Adrenal gland (tissue), 9 donors: ENCODE measurements at regions not wholly inside any gene's neighbourhood (a gene's known extent, or its start where the extent isn't known, plus 50 kb on each side); places are given as distances from the start of the nearest gene placed in this dataset.

Experiments
- DNase-seq, 7 donors: peaks; one replicate each; pipeline ENCODE4 v3.0.0-alpha.2; 2019 to 2020
- H3K27ac ChIP-seq, 5 donors: fragments of 200-600 bp; sonication (generic) in 4 of 5; 1 replicate in 3 of 5; 2 replicates in 2 of 5; pipeline versions ENCODE4 v1.5.1 to v1.8.0; 2016 to 2020; ENCODE audit warnings: mild to moderate bottlenecking in 1 of 5
- H3K27me3 ChIP-seq: fragments of 200-600 bp; 2 replicates; pipeline ENCODE4 v1.8.0; 2021
- H3K36me3 ChIP-seq, 2 donors: fragments of 200-600 bp; replicated peaks in 1 of 2; 1 replicate in 1 of 2; 2 replicates in 1 of 2; pipeline versions ENCODE4 v1.5.1 to v1.8.0; 2018 to 2022
- H3K4me1 ChIP-seq, 2 donors: fragments of 200-600 bp; replicated peaks in 1 of 2; 1 replicate in 1 of 2; 2 replicates in 1 of 2; pipeline versions ENCODE4 v1.5.1 to v1.8.0; 2018 to 2021
- H3K4me3 ChIP-seq, 4 donors: fragments of 200-600 bp; sonication (generic) in 3 of 4; one replicate each; pipeline ENCODE4 v1.5.1; 2016 to 2018
- H3K9me3 ChIP-seq, 3 donors: fragments of 200-600 bp; sonication (generic) in 1 of 3; replicated peaks in 1 of 3; 1 replicate in 2 of 3; 2 replicates in 1 of 3; pipeline versions ENCODE4 v1.5.1 to v1.8.0; 2016 to 2021
- POLR2A ChIP-seq, 2 donors: fragments of 450-650 bp; IDR thresholded peaks; one replicate each; pipeline ENCODE4 v1.6.1; 2017; ENCODE audit warnings: antibody characterized with exemption in 2 of 2, mild to moderate bottlenecking in 2 of 2, moderate library complexity in 1 of 2
- WGBS, 4 donors: extraction: QIAGEN DNeasy Blood & Tissue Kit in 2 of 4; methylation state at CpG; one replicate each; pipeline versions ENCODE4 v1.1.5 to v1.1.7; 2013 to 2017; 5-methylcytosine and 5-hydroxymethylcytosine counted together
- intact Hi-C, 2 donors: fragments of 100-400 bp; cut with DNase I; formaldehyde crosslinking; loops; one replicate each; pipeline versions ENCODE4 v1.14.1 to v1.15.0; 2022 to 2023
- TF ChIP-seq, protein P1 (sequence below), 6 experiments: fragments of 450-650 bp in 4 of 6; fragments of 200-600 bp in 2 of 6; sonication (generic) in 1 of 6; IDR thresholded peaks; 1 replicate in 5 of 6; 2 replicates in 1 of 6; pipeline versions ENCODE4 v1.5.1 to v1.8.0; 2016 to 2021; ENCODE audit warnings: antibody characterized with exemption in 6 of 6, mild to moderate bottlenecking in 2 of 6, moderate library complexity in 1 of 6
- donor health status: healthy with polysubstance abuse.
- donor health status: Bipolar disorder and iron deficiency.
- donor health status: DM: yes; HTN: yes; CAD: no.
- donor health status: DM: no; HTN: no; CAD: no.
- donor health status: DM: no; HTN: no; CAD: no.

DNA sequence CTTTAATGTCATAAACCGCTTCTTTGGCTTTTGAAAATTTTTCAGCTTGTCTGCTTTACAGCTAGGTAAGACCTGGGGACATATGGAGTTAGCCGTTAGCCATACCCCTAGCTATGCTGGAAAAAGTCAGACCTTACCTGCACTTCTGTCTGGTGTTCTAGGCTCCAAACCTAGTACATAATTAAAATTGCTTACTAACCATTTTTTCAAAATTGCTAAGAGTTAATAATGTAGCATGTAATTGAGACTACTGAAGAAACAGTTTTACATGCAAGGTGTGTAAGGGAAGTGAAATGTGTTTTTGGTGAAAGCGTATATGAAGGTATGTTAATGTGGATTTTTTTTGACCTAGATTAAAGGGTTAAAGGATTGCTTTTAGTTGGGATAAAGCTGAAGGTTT, 336.9 kb downstream of the RNF144B start:
- DNase-seq, result no peak
- Histone ChIP-seq H3K27ac (no peak overlapping the region), H3K4me3 (no peak overlapping the region), H3K4me1 (no peaks in the 10 kb centered on the region), H3K9me3 (no peaks in the 10 kb centered on the region), H3K36me3 (no peaks in the 10 kb centered on the region), H3K27me3 (no peaks in the 10 kb centered on the region)
- intact Hi-C loops, result no loop called here
- no peak for TF ChIP-seq POLR2A (IDR thresholded peaks at IDR 0.05)
- TF ChIP-seq, protein P1, sequence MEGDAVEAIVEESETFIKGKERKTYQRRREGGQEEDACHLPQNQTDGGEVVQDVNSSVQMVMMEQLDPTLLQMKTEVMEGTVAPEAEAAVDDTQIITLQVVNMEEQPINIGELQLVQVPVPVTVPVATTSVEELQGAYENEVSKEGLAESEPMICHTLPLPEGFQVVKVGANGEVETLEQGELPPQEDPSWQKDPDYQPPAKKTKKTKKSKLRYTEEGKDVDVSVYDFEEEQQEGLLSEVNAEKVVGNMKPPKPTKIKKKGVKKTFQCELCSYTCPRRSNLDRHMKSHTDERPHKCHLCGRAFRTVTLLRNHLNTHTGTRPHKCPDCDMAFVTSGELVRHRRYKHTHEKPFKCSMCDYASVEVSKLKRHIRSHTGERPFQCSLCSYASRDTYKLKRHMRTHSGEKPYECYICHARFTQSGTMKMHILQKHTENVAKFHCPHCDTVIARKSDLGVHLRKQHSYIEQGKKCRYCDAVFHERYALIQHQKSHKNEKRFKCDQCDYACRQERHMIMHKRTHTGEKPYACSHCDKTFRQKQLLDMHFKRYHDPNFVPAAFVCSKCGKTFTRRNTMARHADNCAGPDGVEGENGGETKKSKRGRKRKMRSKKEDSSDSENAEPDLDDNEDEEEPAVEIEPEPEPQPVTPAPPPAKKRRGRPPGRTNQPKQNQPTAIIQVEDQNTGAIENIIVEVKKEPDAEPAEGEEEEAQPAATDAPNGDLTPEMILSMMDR (IDR thresholded peaks at IDR 0.05), result no peak
- WGBS, 4 donors, result 69 to 81% (median 78%) methylated on average over 3 of the region's 3 CpGs

GRCh38 chr6:18725449-18725848, 338.3 kb downstream of the RNF144B start:
- Histone ChIP-seq H3K9me3 (no peaks in the 10 kb centered on the region), H3K27me3 (no peaks in the 10 kb centered on the region), H3K27ac (no peak overlapping the region), H3K4me1 (no peaks in the 10 kb centered on the region), H3K36me3 (no peaks in the 10 kb centered on the region), H3K4me3 (no peak overlapping the region)
- intact Hi-C loops, result no loop called here
- TF ChIP-seq POLR2A (IDR thresholded peaks at IDR 0.05), result no peak
- TF ChIP-seq, protein P1 (IDR thresholded peaks at IDR 0.05), result no peak
- DNase-seq, result no peak
- 68 to 77% (median 75%) methylated on average over 2 of the region's 2 CpGs for WGBS, 4 donors

DNA sequence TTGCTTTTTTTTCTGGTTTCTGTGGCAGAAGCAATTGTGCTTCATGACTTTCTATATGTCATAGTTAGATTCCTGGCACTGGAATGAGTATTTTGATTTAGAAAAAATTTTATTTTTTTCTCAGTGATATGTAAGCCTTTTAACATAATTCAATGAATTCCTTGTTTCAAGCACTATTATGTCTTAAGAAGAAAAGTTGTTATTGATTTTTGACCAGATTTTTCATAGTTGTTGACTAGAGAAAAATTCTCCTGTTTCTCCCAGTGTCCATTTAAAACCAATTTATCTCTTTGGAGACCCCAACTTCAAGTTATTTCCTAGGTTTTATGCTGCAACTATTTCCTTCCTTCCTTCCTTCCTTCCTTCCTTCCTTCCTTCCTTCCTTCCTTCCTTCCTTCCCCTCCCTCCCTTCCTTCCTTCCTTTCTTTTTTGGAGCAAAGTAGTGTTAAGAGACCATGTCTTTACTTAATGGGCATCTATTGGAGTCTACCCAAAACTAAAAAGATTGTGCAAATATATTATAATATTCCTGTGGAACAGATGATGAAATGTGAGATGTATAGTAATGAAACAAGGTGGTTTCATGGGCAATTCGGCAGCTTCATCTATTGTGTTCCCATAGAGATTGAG, 346.9 kb downstream of the RNF144B start:
- no peak overlapping the region for H3K4me3 ChIP-seq
- WGBS, 4 donors, result 71 to 85% (median 80%) methylated on average over 1 of the region's 1 CpG
- no peaks in the 10 kb centered on the region for H3K36me3 ChIP-seq
- no peaks in the 10 kb centered on the region for H3K9me3 ChIP-seq
- intact Hi-C loops, result no loop called here
- H3K27ac ChIP-seq, result no peak overlapping the region
- H3K4me1 ChIP-seq, result no peaks in the 10 kb centered on the region
- TF ChIP-seq, protein P1 (IDR thresholded peaks at IDR 0.05), result no peak
- TF ChIP-seq POLR2A (IDR thresholded peaks at IDR 0.05), result no peak
- DNase-seq, result no peak
- no peaks in the 10 kb centered on the region for H3K27me3 ChIP-seq

DNA sequence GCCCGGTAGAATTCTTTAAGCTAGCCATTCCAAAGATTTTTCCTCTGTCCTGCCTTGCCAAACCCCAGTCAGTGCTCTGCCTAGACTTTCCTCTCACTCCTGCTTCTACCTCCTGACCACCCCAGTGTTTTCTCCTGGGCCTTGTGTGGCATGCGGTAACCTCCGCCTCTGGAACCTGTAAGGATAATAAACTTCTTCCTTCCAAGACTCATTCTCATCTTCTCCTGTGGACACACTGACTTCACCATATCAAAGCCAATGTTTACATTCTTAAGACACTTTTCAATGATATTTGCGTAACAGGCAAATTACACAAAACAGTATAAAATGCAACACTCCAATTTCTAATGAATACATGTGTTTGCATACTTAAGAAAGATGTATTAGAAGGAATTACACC, 354.6 kb downstream of the RNF144B start:
- Histone ChIP-seq H3K9me3 (no peaks in the 10 kb centered on the region), H3K4me3 (no peak overlapping the region), H3K4me1 (no peaks in the 10 kb centered on the region), H3K27ac (no peak overlapping the region), H3K36me3 (no peaks in the 10 kb centered on the region), H3K27me3 (no peaks in the 10 kb centered on the region)
- DNase-seq, result no peak
- intact Hi-C loops, result no loop called here
- 76 to 83% (median 80%) methylated on average over 4 of the region's 4 CpGs for WGBS, 4 donors
- TF ChIP-seq, protein P1 (IDR thresholded peaks at IDR 0.05), result no peak
- TF ChIP-seq POLR2A (IDR thresholded peaks at IDR 0.05), result no peak
